ENCODE measurements at regions not wholly inside any gene's neighbourhood (a gene's known extent, or its start where the extent isn't known, plus 50 kb on each side); places are given as distances from the start of the nearest gene placed in this dataset.

- Histone ChIP-seq H3K4me3 (IDR thresholded peaks at IDR 0.05; ENCODE audit: insufficient read depth, low read depth, low read length) (no peak overlapping the region), H3K4me1 (ENCODE audit: low read depth, poor library complexity, severe bottlenecking) (no peaks in the 10 kb centered on the region), H3K27ac (no peak overlapping the region), H3K79me2 (ENCODE audit: insufficient read depth, low read depth) (no peaks in the 10 kb centered on the region), H3K36me3 (ENCODE audit: insufficient read depth) (no peaks in the 10 kb centered on the region), H3K27me3 (ENCODE audit: insufficient read depth, low read depth) (no peaks in the 10 kb centered on the region), H3K4me2 (no peak overlapping the region), H4K20me1 (ENCODE audit: insufficient read depth) (no peaks in the 10 kb centered on the region), H3K9ac (no peak overlapping the region), H2AFZ (ENCODE audit: low read depth) (no peak overlapping the region)
- TF ChIP-seq, protein P1, sequence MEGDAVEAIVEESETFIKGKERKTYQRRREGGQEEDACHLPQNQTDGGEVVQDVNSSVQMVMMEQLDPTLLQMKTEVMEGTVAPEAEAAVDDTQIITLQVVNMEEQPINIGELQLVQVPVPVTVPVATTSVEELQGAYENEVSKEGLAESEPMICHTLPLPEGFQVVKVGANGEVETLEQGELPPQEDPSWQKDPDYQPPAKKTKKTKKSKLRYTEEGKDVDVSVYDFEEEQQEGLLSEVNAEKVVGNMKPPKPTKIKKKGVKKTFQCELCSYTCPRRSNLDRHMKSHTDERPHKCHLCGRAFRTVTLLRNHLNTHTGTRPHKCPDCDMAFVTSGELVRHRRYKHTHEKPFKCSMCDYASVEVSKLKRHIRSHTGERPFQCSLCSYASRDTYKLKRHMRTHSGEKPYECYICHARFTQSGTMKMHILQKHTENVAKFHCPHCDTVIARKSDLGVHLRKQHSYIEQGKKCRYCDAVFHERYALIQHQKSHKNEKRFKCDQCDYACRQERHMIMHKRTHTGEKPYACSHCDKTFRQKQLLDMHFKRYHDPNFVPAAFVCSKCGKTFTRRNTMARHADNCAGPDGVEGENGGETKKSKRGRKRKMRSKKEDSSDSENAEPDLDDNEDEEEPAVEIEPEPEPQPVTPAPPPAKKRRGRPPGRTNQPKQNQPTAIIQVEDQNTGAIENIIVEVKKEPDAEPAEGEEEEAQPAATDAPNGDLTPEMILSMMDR (conservative IDR thresholded peaks at IDR 0.05; ENCODE audit: low read depth, low read length) = no peak
Measured at GRCh38 chr11:90845799-90846198, 623.0 kb upstream of the CHORDC1 start.

DNA sequence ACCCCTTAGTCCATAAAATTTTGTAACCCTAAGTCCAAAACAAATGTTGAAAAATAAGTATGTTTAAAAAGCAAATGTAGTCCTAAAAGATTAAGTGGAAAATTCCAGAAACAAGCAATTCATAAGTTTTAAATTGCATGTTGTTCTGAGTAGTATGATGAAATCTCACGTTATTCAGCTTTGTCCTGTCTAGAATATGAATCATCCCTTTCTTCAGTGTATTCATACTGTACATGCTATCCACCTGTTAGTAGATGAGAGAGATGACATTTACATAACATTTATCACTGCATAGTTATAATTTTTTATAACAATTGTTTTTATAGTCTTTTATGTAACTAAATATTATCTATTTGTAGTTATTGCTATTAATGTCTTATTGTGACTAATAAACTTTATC, 622.3 kb upstream of the CHORDC1 start:
- Histone ChIP-seq H3K4me3 (IDR thresholded peaks at IDR 0.05; ENCODE audit: insufficient read depth, low read depth, low read length) (no peak overlapping the region), H3K4me1 (ENCODE audit: low read depth, poor library complexity, severe bottlenecking) (no peaks in the 10 kb centered on the region), H3K79me2 (ENCODE audit: insufficient read depth, low read depth) (no peaks in the 10 kb centered on the region), H3K9ac (no peak overlapping the region), H2AFZ (ENCODE audit: low read depth) (no peak overlapping the region), H3K27ac (no peak overlapping the region), H3K36me3 (ENCODE audit: insufficient read depth) (no peaks in the 10 kb centered on the region), H4K20me1 (ENCODE audit: insufficient read depth) (no peaks in the 10 kb centered on the region), H3K27me3 (ENCODE audit: insufficient read depth, low read depth) (no peaks in the 10 kb centered on the region), H3K4me2 (no peak overlapping the region)
- TF ChIP-seq, protein P1 (conservative IDR thresholded peaks at IDR 0.05; ENCODE audit: low read depth, low read length) = no peak

DNA sequence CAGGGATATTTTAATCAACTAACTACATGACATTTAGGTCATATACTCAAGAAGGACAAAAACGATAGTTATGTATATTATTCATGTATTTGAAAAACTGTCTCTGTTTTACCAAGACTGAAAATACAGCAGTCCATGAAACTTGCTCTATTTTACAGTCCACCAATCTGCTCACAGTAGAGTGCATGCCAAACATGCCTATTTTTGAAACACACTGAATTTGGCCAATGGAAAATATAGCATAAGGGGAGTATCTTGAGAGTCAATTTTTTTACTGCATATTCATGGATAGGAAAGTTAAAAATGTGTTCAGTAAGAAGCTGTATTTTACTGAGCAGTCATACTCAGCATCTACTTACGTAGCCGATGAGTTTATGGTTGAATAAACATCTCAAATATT, 621.2 kb upstream of the CHORDC1 start:
- TF ChIP-seq, protein P1 (conservative IDR thresholded peaks at IDR 0.05; ENCODE audit: low read depth, low read length) = no peak
- Histone ChIP-seq H3K4me3 (IDR thresholded peaks at IDR 0.05; ENCODE audit: insufficient read depth, low read depth, low read length) (no peak overlapping the region), H3K4me1 (ENCODE audit: low read depth, poor library complexity, severe bottlenecking) (no peaks in the 10 kb centered on the region), H3K4me2 (no peak overlapping the region), H3K27ac (no peak overlapping the region), H3K9ac (no peak overlapping the region), H3K27me3 (ENCODE audit: insufficient read depth, low read depth) (no peaks in the 10 kb centered on the region), H3K36me3 (ENCODE audit: insufficient read depth) (no peaks in the 10 kb centered on the region), H2AFZ (ENCODE audit: low read depth) (no peak overlapping the region), H3K79me2 (ENCODE audit: insufficient read depth, low read depth) (no peaks in the 10 kb centered on the region), H4K20me1 (ENCODE audit: insufficient read depth) (no peaks in the 10 kb centered on the region)

- Histone ChIP-seq H3K27me3 (ENCODE audit: insufficient read depth, low read depth) (no peaks in the 10 kb centered on the region), H2AFZ (ENCODE audit: low read depth) (no peak overlapping the region), H3K4me2 (no peak overlapping the region), H4K20me1 (ENCODE audit: insufficient read depth) (no peaks in the 10 kb centered on the region), H3K4me3 (IDR thresholded peaks at IDR 0.05; ENCODE audit: insufficient read depth, low read depth, low read length) (no peak overlapping the region), H3K36me3 (ENCODE audit: insufficient read depth) (no peaks in the 10 kb centered on the region), H3K9ac (no peak overlapping the region), H3K27ac (no peak overlapping the region), H3K79me2 (ENCODE audit: insufficient read depth, low read depth) (no peaks in the 10 kb centered on the region), H3K4me1 (ENCODE audit: low read depth, poor library complexity, severe bottlenecking) (no peaks in the 10 kb centered on the region)
- TF ChIP-seq, protein P1 (conservative IDR thresholded peaks at IDR 0.05; ENCODE audit: low read depth, low read length) = no peak
Measured at GRCh38 chr11:90842681-90843080, 619.8 kb upstream of the CHORDC1 start.
